H1 (cell line): ENCODE measurements at regions not wholly inside any gene's neighbourhood (a gene's known extent, or its start where the extent isn't known, plus 50 kb on each side); places are given as distances from the start of the nearest gene placed in this dataset.

Experiments
- CTCF ChIA-PET: fragments of 300-600 bp; sonication (Branson Sonifier 250); formaldehyde crosslinking; loops from one replicate; lab custom pipeline; 2021; ENCODE audit not compliant: partially characterized antibody; lab: Charles Lee
- POLR2A ChIA-PET: fragments of 300-600 bp; sonication (Branson Sonifier 250); formaldehyde crosslinking; loops from one replicate; lab custom pipeline; 2021; ENCODE audit warnings: inconsistent platforms; ENCODE audit not compliant: partially characterized antibody; lab: Charles Lee
- DNase-seq, 2 experiments: peaks; one replicate each; pipeline versions ENCODE4 v3.0.0 to v3.0.0-alpha.2; 2010 to 2022; ENCODE audit warnings: low spot score in 2 of 2, low read depth in 1 of 2, mixed read lengths in 1 of 2
- FAIRE-seq: peaks from 2 replicates; lab custom pipeline; 2011; peaks lifted over from hg19 to GRCh38; lab: Jason Lieb, UNC
- H2AFZ ChIP-seq: 2 replicates; pipeline ENCODE4 v1.8.1; 2012; ENCODE audit warnings: low read length, inconsistent platforms
- H2AK5ac ChIP-seq: 2 replicates; pipeline ENCODE4 v1.6.1; 2013; ENCODE audit warnings: low read depth, low read length
- H2BK120ac ChIP-seq: replicated peaks from 2 replicates; pipeline ENCODE3; 2013; ENCODE audit warnings: low read depth, low read length, inconsistent platforms
- H2BK12ac ChIP-seq: 2 replicates; pipeline ENCODE4 v1.6.1; 2013; ENCODE audit warnings: low read depth, low read length
- H2BK15ac ChIP-seq: 2 replicates; pipeline ENCODE4 v1.6.1; 2013; ENCODE audit warnings: low read length
- H2BK20ac ChIP-seq: 2 replicates; pipeline ENCODE4 v1.6.1; 2013; ENCODE audit warnings: low read length
- H2BK5ac ChIP-seq: 2 replicates; pipeline ENCODE4 v1.6.1; 2013; ENCODE audit warnings: low read depth, low read length
- H3K14ac ChIP-seq: 2 replicates; pipeline ENCODE4 v1.6.1; 2013; ENCODE audit warnings: inconsistent platforms; ENCODE audit not compliant: insufficient read length
- H3K18ac ChIP-seq: 2 replicates; pipeline ENCODE4 v1.6.1; 2013; ENCODE audit warnings: low read length; ENCODE audit errors: extremely low read depth
- H3K23ac ChIP-seq: 2 replicates; pipeline ENCODE4 v1.6.1; 2013; ENCODE audit warnings: inconsistent platforms; ENCODE audit not compliant: insufficient read length
- H3K23me2 ChIP-seq: 2 replicates; pipeline ENCODE4 v1.6.1; 2013; ENCODE audit warnings: low read depth, low read length
- H3K27ac ChIP-seq: 2 replicates; pipeline ENCODE4 v1.6.1; 2011; ENCODE audit warnings: low read depth, low read length, inconsistent platforms
- H3K27me3 ChIP-seq, 4 experiments: replicated peaks in 1 of 4; 1 replicate in 1 of 4; 2 replicates in 3 of 4; pipeline versions ENCODE4 v1.6.1 to v1.8.1; 2011 to 2013; ENCODE audit warnings: low read length in 3 of 4, mild to moderate bottlenecking in 3 of 4, inconsistent platforms in 2 of 4, mixed read lengths in 2 of 4, moderate library complexity in 1 of 4; ENCODE audit not compliant: control insufficient read depth in 3 of 4, insufficient read depth in 3 of 4; ENCODE audit errors: extremely low read depth in 1 of 4
- H3K36me3 ChIP-seq, 4 experiments: 2 replicates each; pipeline versions ENCODE4 v1.6.1 to v1.8.1; 2011 to 2013; ENCODE audit warnings: mild to moderate bottlenecking in 4 of 4, low read length in 3 of 4, moderate library complexity in 2 of 4, control low read depth in 1 of 4, inconsistent platforms in 1 of 4; ENCODE audit not compliant: insufficient read depth in 4 of 4, control insufficient read depth in 2 of 4
- H3K4ac ChIP-seq: replicated peaks from 2 replicates; pipeline ENCODE3; 2013; ENCODE audit warnings: low read length, low read depth, mixed read lengths, inconsistent platforms; ENCODE audit not compliant: insufficient read length
- H3K4me1 ChIP-seq, 4 experiments: replicated peaks in 1 of 4; 1 replicate in 1 of 4; 2 replicates in 3 of 4; pipeline versions ENCODE4 v1.6.1 to v1.8.1; 2011 to 2013; ENCODE audit warnings: low read length in 3 of 4, inconsistent platforms in 2 of 4, mixed read lengths in 1 of 4; ENCODE audit not compliant: insufficient read depth in 4 of 4, control insufficient read depth in 3 of 4
- H3K4me2 ChIP-seq, 2 experiments: 2 replicates each; pipeline versions ENCODE4 v1.6.1 to v1.8.1; 2011 to 2013; ENCODE audit warnings: low read depth in 2 of 2, low read length in 2 of 2, control low read depth in 1 of 2, inconsistent platforms in 1 of 2, mild to moderate bottlenecking in 1 of 2; ENCODE audit not compliant: insufficient read depth in 1 of 2
- H3K4me3 ChIP-seq, 4 experiments: fragments of 200-600, 300-600 bp in 1 of 4; sonication (generic), shearing (Covaris generic), sonication (Bioruptor Twin) in 1 of 4; 2 replicates each; pipeline versions ENCODE4 v1.5.1 to v1.8.1; 2011 to 2016; ENCODE audit warnings: low read length in 4 of 4, low read depth in 3 of 4, control low read depth in 2 of 4, inconsistent platforms in 2 of 4, mild to moderate bottlenecking in 2 of 4, mixed read lengths in 1 of 4, moderate library complexity in 1 of 4; ENCODE audit not compliant: insufficient read depth in 2 of 4; ENCODE audit errors: extremely low read depth in 1 of 4
- H3K56ac ChIP-seq: replicated peaks from 2 replicates; pipeline ENCODE3; 2013; ENCODE audit warnings: low read depth, mild to moderate bottlenecking, mixed read lengths, low read length, inconsistent platforms; ENCODE audit not compliant: insufficient read length
- H3K79me1 ChIP-seq: 2 replicates; pipeline ENCODE4 v1.6.1; 2013; ENCODE audit warnings: low read depth, low read length, control low read depth
- H3K79me2 ChIP-seq, 2 experiments: 2 replicates each; pipeline versions ENCODE4 v1.6.1 to v1.8.1; 2012 to 2013; ENCODE audit warnings: low read length in 2 of 2, mild to moderate bottlenecking in 2 of 2, inconsistent platforms in 1 of 2; ENCODE audit not compliant: insufficient read depth in 2 of 2, control insufficient read depth in 1 of 2
- H3K9ac ChIP-seq, 4 experiments: replicated peaks in 1 of 4; 1 replicate in 1 of 4; 2 replicates in 3 of 4; pipeline versions ENCODE4 v1.6.1 to v1.8.1; 2011 to 2013; ENCODE audit warnings: low read depth in 3 of 4, low read length in 3 of 4, control low read depth in 2 of 4, mild to moderate bottlenecking in 2 of 4, moderate library complexity in 2 of 4, inconsistent platforms in 1 of 4; ENCODE audit errors: extremely low read depth in 1 of 4
- H3K9me3 ChIP-seq, 2 experiments: 2 replicates each; pipeline versions ENCODE4 v1.6.1 to v1.8.1; 2012 to 2013; ENCODE audit warnings: mild to moderate bottlenecking in 2 of 2, moderate library complexity in 2 of 2, control low read depth in 1 of 2, inconsistent platforms in 1 of 2, low read depth in 1 of 2, low read length in 1 of 2, mixed read lengths in 1 of 2; ENCODE audit not compliant: insufficient read depth in 2 of 2
- H4K20me1 ChIP-seq, 2 experiments: replicated peaks in 1 of 2; 2 replicates each; pipeline versions ENCODE3 to v1.8.1; 2011 to 2013; ENCODE audit warnings: inconsistent platforms in 2 of 2, low read length in 2 of 2, mild to moderate bottlenecking in 1 of 2; ENCODE audit not compliant: insufficient read depth in 2 of 2, control insufficient read depth in 1 of 2
- H4K5ac ChIP-seq: 2 replicates; pipeline ENCODE4 v1.6.1; 2013; ENCODE audit warnings: low read length, low read depth, mixed read lengths, inconsistent platforms; ENCODE audit not compliant: insufficient read length
- H4K8ac ChIP-seq: 2 replicates; pipeline ENCODE4 v1.8.0; 2013; ENCODE audit warnings: mild to moderate bottlenecking, moderate library complexity, low read length, inconsistent platforms; ENCODE audit not compliant: insufficient read depth; ENCODE audit errors: extremely low read depth
- H4K91ac ChIP-seq: replicated peaks from 2 replicates; pipeline ENCODE3; 2013; ENCODE audit warnings: low read length, mixed read lengths, inconsistent platforms; ENCODE audit not compliant: insufficient read length
- BACH1 ChIP-seq: IDR thresholded peaks from 2 replicates; pipeline ENCODE4 v1.6.1; 2012; ENCODE audit warnings: low read length, improper control_type of control experiment
- POLR2AphosphoS5 ChIP-seq: IDR thresholded peaks from 2 replicates; pipeline ENCODE4 v1.6.1; 2011; ENCODE audit warnings: low read depth, low read length
- POU5F1 ChIP-seq: IDR thresholded peaks from 2 replicates; pipeline ENCODE4 v1.6.1; 2011; ENCODE audit warnings: low read depth, mild to moderate bottlenecking, low read length, moderate library complexity
- SIX5 ChIP-seq: IDR thresholded peaks from 2 replicates; pipeline ENCODE4 v1.6.1; 2011; ENCODE audit warnings: mild to moderate bottlenecking, low read depth, low read length
- SP1 ChIP-seq: IDR thresholded peaks from 2 replicates; pipeline ENCODE4 v1.6.1; 2011; ENCODE audit warnings: low read depth, low read length
- WGBS, 2 experiments: shearing (Covaris generic) in 1 of 2; methylation state at CpG; one replicate each; pipeline versions ENCODE4 v1.1.6 to v1.1.7; 2013 to 2015; ENCODE audit warnings: low lambda C conversion rate in 2 of 2, mixed read lengths in 2 of 2, inconsistent platforms in 1 of 2, low coverage in 1 of 2, missing lambda C conversion rate in 1 of 2; ENCODE audit not compliant: insufficient replicate concordance in 2 of 2, insufficient coverage in 1 of 2, insufficient read length in 1 of 2; ENCODE audit errors: extremely low coverage in 1 of 2, missing lambda C conversion rate in 1 of 2; 5-methylcytosine and 5-hydroxymethylcytosine counted together

DNA sequence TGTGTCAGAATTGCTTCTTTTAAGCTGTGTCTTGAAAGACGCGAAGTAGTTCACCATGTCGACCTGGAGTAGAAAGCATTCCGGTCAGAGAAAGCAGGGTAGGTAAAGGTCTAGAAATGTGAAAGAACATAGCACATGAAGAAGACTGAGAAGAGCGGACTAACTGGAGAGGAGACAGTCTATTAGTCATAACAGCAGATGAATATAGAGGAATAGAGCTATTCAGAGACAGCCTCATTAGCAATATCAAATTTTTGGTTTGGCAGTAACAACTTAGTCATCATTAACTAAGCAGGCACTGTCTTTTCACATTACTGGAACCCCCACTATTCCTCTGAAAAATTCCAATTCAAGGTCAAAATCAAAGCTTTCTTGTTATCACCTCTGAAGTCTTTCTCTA is 678.8 kb downstream of the DIPK2A start:
- H3K14ac ChIP-seq: no peak overlapping the region
- no peak overlapping the region for H3K27ac ChIP-seq
- H3K4me3 ChIP-seq: no peak overlapping the region
- TF ChIP-seq SIX5 (no peak), SP1 (no peak), POLR2AphosphoS5 (no peak), POU5F1 (no peak), BACH1 (no peak)
- no peak overlapping the region for H3K56ac ChIP-seq
- H3K27me3 ChIP-seq: no peaks in the 10 kb centered on the region
- H3K9ac ChIP-seq: no peak overlapping the region
- no peak overlapping the region for H3K23ac ChIP-seq
- H3K4ac ChIP-seq: no peak overlapping the region
- H4K91ac ChIP-seq: no peak overlapping the region
- H3K79me1 ChIP-seq: no peaks in the 10 kb centered on the region
- H4K5ac ChIP-seq: no peak overlapping the region
- no peaks in the 10 kb centered on the region for H3K36me3 ChIP-seq
- H3K4me2 ChIP-seq: no peak overlapping the region
- H4K8ac ChIP-seq: no peak overlapping the region
- H2AK5ac ChIP-seq: no peak overlapping the region
- H3K23me2 ChIP-seq: no peaks in the 10 kb centered on the region
- FAIRE-seq: no peak
- CTCF ChIA-PET: no interaction called here
- no peaks in the 10 kb centered on the region for H3K9me3 ChIP-seq
- H2BK5ac ChIP-seq: no peak overlapping the region
- no peak overlapping the region for H2BK12ac ChIP-seq
- H3K79me2 ChIP-seq: no peaks in the 10 kb centered on the region
- H4K20me1 ChIP-seq: no peaks in the 10 kb centered on the region
- H2BK15ac ChIP-seq: no peak overlapping the region
- no peak overlapping the region for H2BK20ac ChIP-seq
- no peak for DNase-seq
- no peak overlapping the region for H2AFZ ChIP-seq
- WGBS, 2 experiments: 93% methylated on average over 5 of the region's 5 CpGs; no CpG with 5 or more reads in 1 of the 2 experiments
- POLR2A ChIA-PET: no interaction called here
- no peaks in the 10 kb centered on the region; a peak in 1 of 7 replicates for H3K4me1 ChIP-seq
- no peak overlapping the region for H2BK120ac ChIP-seq
- no peak overlapping the region for H3K18ac ChIP-seq
